ENCODE measurements at regions not wholly inside any gene's neighbourhood (a gene's known extent, or its start where the extent isn't known, plus 50 kb on each side); places are given as distances from the start of the nearest gene placed in this dataset.

DNA sequence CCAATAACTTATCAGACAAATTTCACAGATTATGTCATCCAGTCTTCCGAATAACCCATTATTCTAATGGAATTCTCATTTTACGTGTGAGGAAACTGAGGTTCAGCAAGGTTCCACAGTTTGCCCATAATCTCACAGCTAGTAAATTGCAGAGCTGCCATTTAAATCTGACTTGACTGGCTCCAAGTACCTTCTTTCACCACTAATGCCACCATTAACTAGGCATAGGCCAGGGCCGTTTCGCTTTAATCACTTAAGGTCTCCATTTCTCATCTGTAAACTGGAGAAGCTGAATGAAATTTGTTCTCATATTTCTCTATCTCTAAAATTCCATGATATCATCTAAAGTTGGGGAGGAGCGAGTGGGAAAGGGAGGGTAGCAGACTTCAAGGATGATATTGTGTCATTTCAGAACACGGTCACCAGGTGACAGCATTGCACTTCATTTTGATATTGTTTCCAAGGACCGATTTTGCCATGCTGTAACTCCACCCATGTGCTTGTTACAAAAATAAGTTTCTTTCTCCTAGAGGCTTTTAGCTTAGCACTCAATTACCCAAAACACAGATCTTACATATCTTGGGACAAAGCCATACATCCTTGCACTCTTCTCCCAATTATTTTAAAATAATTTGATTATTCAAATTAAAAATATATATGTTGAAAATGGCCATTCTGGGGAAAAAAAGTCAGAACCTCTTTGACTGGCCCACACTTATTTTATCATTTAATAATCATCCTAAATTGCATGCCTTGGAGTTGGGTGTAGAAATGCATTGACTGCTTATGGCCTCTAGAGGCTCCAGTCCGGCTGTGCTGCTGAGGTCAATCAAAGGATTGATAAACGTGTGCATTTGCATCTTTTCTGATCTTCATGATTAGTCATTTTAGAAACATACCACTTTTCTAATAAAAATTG lies 123.8 kb downstream of the AKAIN1 start:
- no peaks in the 10 kb centered on the region for H3K9me3 Mint-ChIP-seq (ENCODE audit: insufficient read depth)
- no peak overlapping the region for H3K4me2 ChIP-seq (replicated peaks; ENCODE audit: low read depth, low read length, poor library complexity, severe bottlenecking)
- CTCF ChIA-PET = interaction anchor here (6.1 kb wide), 1 partner anchor 14 kb away, joined by 32 read pairs; no protein-coding TSS in a partner anchor
- no peak overlapping the region for H2AFZ ChIP-seq (ENCODE audit: insufficient read depth, low read depth, low read length, poor library complexity, severe bottlenecking)
- no peak overlapping the region for H3K4me3 ChIP-seq (ENCODE audit: control extremely low read depth in 1 of 5, extremely low read depth in 1 of 5, insufficient read depth in 1 of 5, low read depth in 2 of 5, low read length in 4 of 5)
- no peak overlapping the region for H3K4me3 Mint-ChIP-seq
- H3K27me3 Mint-ChIP-seq = peaks cover 4% of the 10 kb centered on the region
- H3K4me1 ChIP-seq (ENCODE audit: control insufficient read depth in 2 of 2, insufficient read depth in 2 of 2, low read length in 2 of 2) = no peaks in the 10 kb centered on the region
- WGBS (ENCODE audit: insufficient coverage) = 74% methylated on average over 3 of the region's 9 CpGs
- no peaks in the 10 kb centered on the region for H3K79me2 ChIP-seq (ENCODE audit: control insufficient read depth, insufficient read depth, low read length)
- no peak overlapping the region for H3K27ac ChIP-seq (ENCODE audit: low read length in 2 of 2)
- no peak overlapping the region for H3K9ac ChIP-seq (ENCODE audit: low read length)
- intact Hi-C loops (cut with micrococcal nuclease) = loop anchor here (5.0 to 10.0 kb wide), 2 partner anchors 814 to 1412 kb away; no protein-coding TSS in a partner anchor
- no peaks in the 10 kb centered on the region for H4K20me1 ChIP-seq (ENCODE audit: control insufficient read depth, insufficient read depth, low read length, poor library complexity, severe bottlenecking)
- ATAC-seq (ENCODE audit: low read depth) (no peak), DNase-seq (peak; percentile 32)
- TF ChIP-seq, protein P1, sequence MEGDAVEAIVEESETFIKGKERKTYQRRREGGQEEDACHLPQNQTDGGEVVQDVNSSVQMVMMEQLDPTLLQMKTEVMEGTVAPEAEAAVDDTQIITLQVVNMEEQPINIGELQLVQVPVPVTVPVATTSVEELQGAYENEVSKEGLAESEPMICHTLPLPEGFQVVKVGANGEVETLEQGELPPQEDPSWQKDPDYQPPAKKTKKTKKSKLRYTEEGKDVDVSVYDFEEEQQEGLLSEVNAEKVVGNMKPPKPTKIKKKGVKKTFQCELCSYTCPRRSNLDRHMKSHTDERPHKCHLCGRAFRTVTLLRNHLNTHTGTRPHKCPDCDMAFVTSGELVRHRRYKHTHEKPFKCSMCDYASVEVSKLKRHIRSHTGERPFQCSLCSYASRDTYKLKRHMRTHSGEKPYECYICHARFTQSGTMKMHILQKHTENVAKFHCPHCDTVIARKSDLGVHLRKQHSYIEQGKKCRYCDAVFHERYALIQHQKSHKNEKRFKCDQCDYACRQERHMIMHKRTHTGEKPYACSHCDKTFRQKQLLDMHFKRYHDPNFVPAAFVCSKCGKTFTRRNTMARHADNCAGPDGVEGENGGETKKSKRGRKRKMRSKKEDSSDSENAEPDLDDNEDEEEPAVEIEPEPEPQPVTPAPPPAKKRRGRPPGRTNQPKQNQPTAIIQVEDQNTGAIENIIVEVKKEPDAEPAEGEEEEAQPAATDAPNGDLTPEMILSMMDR (IDR thresholded peaks at IDR 0.05) = peak; percentile 74
- TF ChIP-seq EZH2 (IDR thresholded peaks at IDR 0.05; ENCODE audit: borderline replicate concordance, insufficient read depth, low read depth, low read length, poor library complexity, severe bottlenecking) = no peak
- no peaks in the 10 kb centered on the region for H3K36me3 ChIP-seq (replicated peaks in 1 of 2; ENCODE audit: control extremely low read depth in 1 of 2, control insufficient read depth in 1 of 2, extremely low read depth in 1 of 2, insufficient read depth in 2 of 2, low read length in 1 of 2)
- no peaks in the 10 kb centered on the region for H3K27me3 ChIP-seq (replicated peaks in 1 of 4; ENCODE audit: control extremely low read depth in 1 of 4, control insufficient read depth in 3 of 4, insufficient read depth in 4 of 4, low read length in 3 of 4)
- H3K9me3 ChIP-seq (ENCODE audit: control extremely low read depth in 1 of 3, control insufficient read depth in 2 of 3, insufficient read depth in 1 of 3, low read length in 2 of 3) = no peaks in the 10 kb centered on the region
- H3K4me1 Mint-ChIP-seq = no peaks in the 10 kb centered on the region
- POLR2A ChIA-PET = no interaction called here
- H3K27ac Mint-ChIP-seq = no peak overlapping the region

DNA sequence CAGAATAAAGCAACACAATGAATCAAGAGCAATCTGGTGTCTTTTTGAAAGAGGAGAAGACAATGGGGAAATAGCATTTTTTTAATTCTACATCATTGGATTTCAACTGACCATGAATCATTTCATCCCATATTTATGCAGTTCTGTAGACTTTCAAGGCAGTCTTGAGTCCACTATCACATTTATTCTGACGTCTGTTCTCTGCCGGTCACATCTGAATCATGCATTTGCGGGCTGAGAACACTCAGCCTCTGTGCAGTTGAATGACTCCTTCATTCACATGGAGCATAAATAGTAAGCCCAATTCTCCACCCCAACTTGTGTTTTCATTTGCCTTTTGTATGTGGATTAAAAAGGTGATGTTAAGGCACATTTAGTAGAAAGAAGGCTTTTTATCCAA lies 128.2 kb downstream of the AKAIN1 start:
- no peak overlapping the region for H3K4me3 Mint-ChIP-seq
- POLR2A ChIA-PET = no interaction called here
- intact Hi-C loops (cut with micrococcal nuclease) = no loop called here
- H3K9me3 ChIP-seq (ENCODE audit: control extremely low read depth in 1 of 3, control insufficient read depth in 2 of 3, insufficient read depth in 1 of 3, low read length in 2 of 3) = no peaks in the 10 kb centered on the region
- no peak overlapping the region for H3K4me3 ChIP-seq (ENCODE audit: control extremely low read depth in 1 of 5, extremely low read depth in 1 of 5, insufficient read depth in 1 of 5, low read depth in 2 of 5, low read length in 4 of 5)
- H3K4me2 ChIP-seq (replicated peaks; ENCODE audit: low read depth, low read length, poor library complexity, severe bottlenecking) = no peak overlapping the region
- no peaks in the 10 kb centered on the region for H3K79me2 ChIP-seq (ENCODE audit: control insufficient read depth, insufficient read depth, low read length)
- H4K20me1 ChIP-seq (ENCODE audit: control insufficient read depth, insufficient read depth, low read length, poor library complexity, severe bottlenecking) = no peaks in the 10 kb centered on the region
- no peaks in the 10 kb centered on the region for H3K27me3 Mint-ChIP-seq
- H3K9ac ChIP-seq (ENCODE audit: low read length) = no peak overlapping the region
- H2AFZ ChIP-seq (ENCODE audit: insufficient read depth, low read depth, low read length, poor library complexity, severe bottlenecking) = no peak overlapping the region
- H3K4me1 Mint-ChIP-seq = no peaks in the 10 kb centered on the region
- no peak overlapping the region for H3K27ac Mint-ChIP-seq
- DNase-seq (no peak), ATAC-seq (ENCODE audit: low read depth) (no peak)
- H3K9me3 Mint-ChIP-seq (ENCODE audit: insufficient read depth) = no peaks in the 10 kb centered on the region
- TF ChIP-seq, protein P1 (IDR thresholded peaks at IDR 0.05) = no peak
- TF ChIP-seq EZH2 (IDR thresholded peaks at IDR 0.05; ENCODE audit: borderline replicate concordance, insufficient read depth, low read depth, low read length, poor library complexity, severe bottlenecking) = no peak
- CTCF ChIA-PET = interaction anchor here (6.1 kb wide), 1 partner anchor 10 kb away, joined by 32 read pairs; no protein-coding TSS in a partner anchor
- no peaks in the 10 kb centered on the region for H3K36me3 ChIP-seq (replicated peaks in 1 of 2; ENCODE audit: control extremely low read depth in 1 of 2, control insufficient read depth in 1 of 2, extremely low read depth in 1 of 2, insufficient read depth in 2 of 2, low read length in 1 of 2)
- WGBS (ENCODE audit: insufficient coverage) = no CpG with 5 or more reads among the region's 3 CpGs
- no peaks in the 10 kb centered on the region for H3K27me3 ChIP-seq (replicated peaks in 1 of 4; ENCODE audit: control extremely low read depth in 1 of 4, control insufficient read depth in 3 of 4, insufficient read depth in 4 of 4, low read length in 3 of 4)
- H3K27ac ChIP-seq (ENCODE audit: low read length in 2 of 2) = no peak overlapping the region
- no peaks in the 10 kb centered on the region for H3K4me1 ChIP-seq (ENCODE audit: control insufficient read depth in 2 of 2, insufficient read depth in 2 of 2, low read length in 2 of 2)

Measured in B cell (primary cell).